Left cardiac atrium (tissue), 4 donors: ENCODE measurements at regions not wholly inside any gene's neighbourhood (a gene's known extent, or its start where the extent isn't known, plus 50 kb on each side); places are given as distances from the start of the nearest gene placed in this dataset.
"Not testable (repeated sequence)": the region's sequence is repeated elsewhere in the genome, so short reads cannot be mapped to it uniquely, and the experiment has no call there.

ENCODE experiments used
- ATAC-seq, 2 donors: fragments of 200-7000 bp; cut with Tn5 transposase; one replicate each; pipeline ENCODE4 v1.9.1; 2020; ENCODE audit warnings: mild to moderate bottlenecking in 2 of 2, moderate library complexity in 2 of 2
- DNase-seq: peaks from one replicate; pipeline ENCODE4 v3.0.0-alpha.2; 2020
- intact Hi-C, 2 donors: fragments of 100-400 bp; cut with DNase I; formaldehyde crosslinking; loops; one replicate each; pipeline versions ENCODE4 v1.14.1 to v1.15.1; 2022 to 2023
- donor health status: DM: no; HTN: yes; CAD: no.
- donor health status: DM: no; HTN: yes; CAD: no; lungs with severe emphysema.
- donor health status: DM: yes; HTN: yes; CAD: no.
- donor health status: Dilated cardiomyopathy.

- no peak for ATAC-seq
Measured at GRCh38 chr3:6680119-6680806, 180.7 kb upstream of the GRM7 start.

GRCh38 chr3:6697285-6697684 lies 163.6 kb upstream of the GRM7 start:
- no peak for ATAC-seq
- intact Hi-C loops, result no loop called here
- DNase-seq, result no peak

More at GRCh38 chr3:6680119-6680806, 180.7 kb upstream of the GRM7 start:
- no peak for DNase-seq
- intact Hi-C loops, result no loop called here

GRCh38 chr3:6697722-6698121 lies 163.2 kb upstream of the GRM7 start:
- no peak for DNase-seq
- no peak for ATAC-seq
- intact Hi-C loops, result no loop called here

GRCh38 chr3:6704817-6705216 lies 156.1 kb upstream of the GRM7 start:
- ATAC-seq, intact Hi-C loops, DNase-seq: not testable (repeated sequence)

- ATAC-seq (no peak), DNase-seq (no peak)
- intact Hi-C loops, result no loop called here
Measured at GRCh38 chr3:6706777-6707176, 154.1 kb upstream of the GRM7 start.

- intact Hi-C loops, result no loop called here
- no peak for DNase-seq
- ATAC-seq, result no peak
Measured at GRCh38 chr3:6709178-6709577, 151.7 kb upstream of the GRM7 start.

- ATAC-seq (no peak), DNase-seq (no peak)
- intact Hi-C loops, result no loop called here
Measured at GRCh38 chr3:6714962-6715361, 146.0 kb upstream of the GRM7 start.

GRCh38 chr3:6716420-6716819 lies 144.5 kb upstream of the GRM7 start:
- intact Hi-C loops, result no loop called here
- no peak for DNase-seq
- ATAC-seq, result no peak

GRCh38 chr3:6717026-6717943 lies 143.6 kb upstream of the GRM7 start:
- intact Hi-C loops, result no loop called here
- no peak for DNase-seq
- ATAC-seq, result no peak

GRCh38 chr3:6719999-6720398 lies 140.9 kb upstream of the GRM7 start:
- ATAC-seq, result no peak
- intact Hi-C loops, result no loop called here
- DNase-seq, result no peak

- no peak for DNase-seq
Measured at GRCh38 chr3:6721491-6721890, 139.4 kb upstream of the GRM7 start.

GRCh38 chr3:6723205-6723604 lies 137.7 kb upstream of the GRM7 start:
- DNase-seq (no peak), ATAC-seq (no peak)
- intact Hi-C loops, result no loop called here

More at GRCh38 chr3:6721491-6721890, 139.4 kb upstream of the GRM7 start:
- intact Hi-C loops, result no loop called here
- ATAC-seq, result no peak

GRCh38 chr3:6726811-6727210 lies 134.1 kb upstream of the GRM7 start:
- ATAC-seq (no peak), DNase-seq (no peak)
- intact Hi-C loops, result no loop called here

- DNase-seq (no peak), ATAC-seq (no peak)
- intact Hi-C loops, result no loop called here
Measured at GRCh38 chr3:6732807-6733206, 128.1 kb upstream of the GRM7 start.

- ATAC-seq, result no peak
- no peak for DNase-seq
- intact Hi-C loops, result no loop called here
Measured at GRCh38 chr3:6733699-6734394, 127.1 kb upstream of the GRM7 start.

- intact Hi-C loops, result no loop called here
- ATAC-seq (no peak), DNase-seq (no peak)
Measured at GRCh38 chr3:6734395-6734746, 126.5 kb upstream of the GRM7 start.

- no peak for DNase-seq
- intact Hi-C loops, result no loop called here
- ATAC-seq, result no peak
Measured at GRCh38 chr3:6736836-6737629, 123.9 kb upstream of the GRM7 start.

- intact Hi-C loops, result no loop called here
- ATAC-seq, result no peak
- no peak for DNase-seq
Measured at GRCh38 chr3:6737630-6738029, 123.3 kb upstream of the GRM7 start.

GRCh38 chr3:6739288-6739687 lies 121.6 kb upstream of the GRM7 start:
- intact Hi-C loops, result no loop called here

More at GRCh38 chr3:6739288-6739687, 121.6 kb upstream of the GRM7 start:
- ATAC-seq, result no peak
- DNase-seq, result no peak
